SK-N-SH (cell line): ENCODE measurements at regions not wholly inside any gene's neighbourhood (a gene's known extent, or its start where the extent isn't known, plus 50 kb on each side); places are given as distances from the start of the nearest gene placed in this dataset.

Experiments used
- CTCF ChIA-PET: fragments of 300-600, 350-600 bp; formaldehyde crosslinking; extraction: SDS; loops from one replicate; lab custom pipeline; 2021; lab: Yijun Ruan, JAX
- POLR2A ChIA-PET: fragments of 350-600 bp; sonication (Branson Sonifier 250); formaldehyde crosslinking; extraction: SDS; loops from one replicate; lab custom pipeline; 2020; ENCODE audit warnings: antibody characterized with exemption, inconsistent platforms; lab: Yijun Ruan, JAX
- DNase-seq: peaks from one replicate; pipeline ENCODE4 v3.0.0; 2012
- H2AFZ ChIP-seq: fragments of 200-600 bp; sonication (generic); 2 replicates; pipeline ENCODE4 v1.8.1; 2016; ENCODE audit warnings: antibody characterized with exemption, mild to moderate bottlenecking, low read depth
- H3F3A ChIP-seq: fragments of 200-600 bp; sonication (generic); replicated peaks from 2 replicates; pipeline ENCODE3; 2016; ENCODE audit warnings: antibody characterized with exemption, mild to moderate bottlenecking; ENCODE audit not compliant: insufficient read depth
- H3K27ac ChIP-seq, 2 experiments: fragments of 200-500 bp in 1 of 2; fragments of 200-600 bp in 1 of 2; sonication (Bioruptor generic) in 1 of 2; sonication (generic), shearing (Covaris generic) in 1 of 2; 2 replicates each; pipeline versions ENCODE4 v1.5.1 to v1.6.1; 2014 to 2016; ENCODE audit warnings: low read depth in 2 of 2, inconsistent platforms in 1 of 2, low read length in 1 of 2, mild to moderate bottlenecking in 1 of 2, mixed read lengths in 1 of 2
- H3K27me3 ChIP-seq: fragments of 200-600 bp; sonication (generic), shearing (Covaris generic); 2 replicates; pipeline ENCODE4 v1.6.1; 2016; ENCODE audit warnings: mixed run types; ENCODE audit not compliant: insufficient read depth
- H3K36me3 ChIP-seq, 2 experiments: fragments of 200-500 bp in 1 of 2; fragments of 200-600 bp in 1 of 2; sonication (Bioruptor generic) in 1 of 2; sonication (generic) in 1 of 2; replicated peaks in 1 of 2; 2 replicates each; pipeline versions ENCODE3 to v1.5.1; 2014 to 2016; ENCODE audit warnings: low read length in 1 of 2, mild to moderate bottlenecking in 1 of 2; ENCODE audit not compliant: insufficient read depth in 2 of 2, control insufficient read depth in 1 of 2
- H3K4me1 ChIP-seq, 2 experiments: fragments of 200-500 bp in 1 of 2; fragments of 200-600 bp in 1 of 2; sonication (Bioruptor generic) in 1 of 2; sonication (generic), shearing (Covaris generic) in 1 of 2; 2 replicates each; pipeline versions ENCODE4 v1.5.1 to v1.6.1; 2014 to 2016; ENCODE audit warnings: low read depth in 1 of 2, low read length in 1 of 2, mixed run types in 1 of 2; ENCODE audit not compliant: insufficient read depth in 2 of 2, control insufficient read depth in 1 of 2
- H3K4me2 ChIP-seq: fragments of 200-600 bp; sonication (generic), shearing (Covaris generic); 2 replicates; pipeline ENCODE4 v1.6.1; 2017; ENCODE audit warnings: mixed run types
- H3K4me3 ChIP-seq, 2 experiments: fragments of 200-500 bp in 1 of 2; fragments of 200-600 bp in 1 of 2; sonication (Bioruptor generic) in 1 of 2; sonication (generic), shearing (Covaris generic) in 1 of 2; 2 replicates each; pipeline versions ENCODE4 v1.5.1 to v1.8.1; 2014 to 2016; ENCODE audit warnings: low read depth in 2 of 2, inconsistent platforms in 1 of 2, low read length in 1 of 2, mild to moderate bottlenecking in 1 of 2, mixed read lengths in 1 of 2, moderate library complexity in 1 of 2
- H3K79me2 ChIP-seq: fragments of 200-600 bp; sonication (generic); 2 replicates; pipeline ENCODE4 v1.8.1; 2017; ENCODE audit warnings: mild to moderate bottlenecking; ENCODE audit not compliant: insufficient read depth
- H3K9ac ChIP-seq: fragments of 200-600 bp; sonication (generic); 2 replicates; pipeline ENCODE4 v1.6.1; 2017; ENCODE audit warnings: mixed run types
- H3K9me2 ChIP-seq: fragments of 200-600 bp; sonication (generic); 2 replicates; pipeline ENCODE4 v1.6.1; 2017; ENCODE audit warnings: mixed run types
- H3K9me3 ChIP-seq: fragments of 200-600 bp; sonication (generic); 2 replicates; pipeline ENCODE4 v1.6.1; 2017; ENCODE audit warnings: mixed run types, mild to moderate bottlenecking, moderate library complexity
- H4K20me1 ChIP-seq: fragments of 200-600 bp; sonication (generic); 2 replicates; pipeline ENCODE4 v1.6.1; 2017; ENCODE audit warnings: mild to moderate bottlenecking, mixed run types; ENCODE audit not compliant: insufficient read depth
- CHD2 ChIP-seq: fragments of 150-350 bp; IDR thresholded peaks from 2 replicates; pipeline ENCODE4 v1.6.1; 2018; ENCODE audit warnings: low read length; ENCODE audit not compliant: partially characterized antibody
- EP300 ChIP-seq, 2 experiments: IDR thresholded peaks; 2 replicates each; pipeline versions ENCODE4 v1.4.0 to v1.6.1; 2012; ENCODE audit warnings: borderline replicate concordance in 1 of 2, low read depth in 1 of 2, low read length in 1 of 2
- EZH2phosphoT487 ChIP-seq: fragments of 200-600 bp; sonication (generic); IDR thresholded peaks from 2 replicates; pipeline ENCODE4 v1.6.1; 2017; ENCODE audit warnings: low read depth, mixed run types, mild to moderate bottlenecking, antibody characterized with exemption, moderate library complexity, borderline replicate concordance
- GATA2 ChIP-seq: sonication (generic); formaldehyde crosslinking; IDR thresholded peaks from 2 replicates; pipeline ENCODE4 v1.5.0; 2020; ENCODE audit warnings: mild to moderate bottlenecking, missing genetic modification reagents
- JUND ChIP-seq: IDR thresholded peaks from 2 replicates; pipeline ENCODE4 v1.4.0; 2012
- MEF2A ChIP-seq: IDR thresholded peaks from 2 replicates; pipeline ENCODE4 v1.4.0; 2012; ENCODE audit warnings: low read depth, borderline replicate concordance
- MXI1 ChIP-seq: IDR thresholded peaks from 2 replicates; pipeline ENCODE4 v1.6.1; 2012; ENCODE audit warnings: mild to moderate bottlenecking, low read depth, low read length, improper control_type of control experiment
- POLR2AphosphoS5 ChIP-seq: IDR thresholded peaks from 2 replicates; pipeline ENCODE4 v1.6.1; 2012; ENCODE audit warnings: low read depth, low read length
- RAD21 ChIP-seq: IDR thresholded peaks from 2 replicates; pipeline ENCODE4 v1.6.1; 2012; ENCODE audit warnings: mild to moderate bottlenecking, low read length
- SMC3 ChIP-seq: IDR thresholded peaks from 2 replicates; pipeline ENCODE4 v1.6.1; 2012; ENCODE audit warnings: low read depth, low read length, improper control_type of control experiment
- WGBS: methylation state at CpG from one replicate; pipeline ENCODE4 v1.1.6; 2017; ENCODE audit warnings: low lambda C conversion rate; 5-methylcytosine and 5-hydroxymethylcytosine counted together
- TF ChIP-seq, protein P1 (sequence below): IDR thresholded peaks from 2 replicates; pipeline ENCODE4; 2012
- TF ChIP-seq, protein P2 (sequence below): IDR thresholded peaks from 2 replicates; pipeline ENCODE4 v1.4.0; 2012; ENCODE audit warnings: low read depth, borderline replicate concordance

DNA sequence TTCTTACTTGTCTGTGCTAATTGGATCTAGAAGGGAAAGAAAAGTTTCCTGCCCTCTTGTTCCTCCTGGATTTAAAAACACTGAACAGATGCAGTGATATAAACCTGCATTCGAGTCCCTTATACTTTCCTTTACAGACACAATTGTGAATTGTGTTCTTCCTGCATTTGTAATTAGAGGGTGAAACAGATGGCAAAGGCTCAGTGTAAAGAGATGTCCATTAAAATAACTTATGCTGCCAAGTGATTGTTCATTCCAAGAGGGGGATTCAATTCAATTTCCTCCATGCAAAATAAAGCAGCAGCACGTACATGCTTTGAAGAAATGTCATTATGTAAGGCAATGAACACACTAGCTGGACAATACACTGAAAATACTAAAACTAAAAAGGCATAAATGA, 248.3 kb upstream of the LRIG3 start:
- H3K9ac ChIP-seq, result no peak overlapping the region
- no peaks in the 10 kb centered on the region for H3K36me3 ChIP-seq
- H3F3A ChIP-seq, result no peaks in the 10 kb centered on the region
- no peaks in the 10 kb centered on the region for H3K4me1 ChIP-seq
- no peaks in the 10 kb centered on the region for H3K9me2 ChIP-seq
- POLR2A ChIA-PET, result no interaction called here
- no peak for DNase-seq
- no peak for TF ChIP-seq MEF2A
- no peak for TF ChIP-seq MXI1
- TF ChIP-seq RAD21, result no peak
- TF ChIP-seq EZH2phosphoT487, result no peak
- TF ChIP-seq, protein P1, sequence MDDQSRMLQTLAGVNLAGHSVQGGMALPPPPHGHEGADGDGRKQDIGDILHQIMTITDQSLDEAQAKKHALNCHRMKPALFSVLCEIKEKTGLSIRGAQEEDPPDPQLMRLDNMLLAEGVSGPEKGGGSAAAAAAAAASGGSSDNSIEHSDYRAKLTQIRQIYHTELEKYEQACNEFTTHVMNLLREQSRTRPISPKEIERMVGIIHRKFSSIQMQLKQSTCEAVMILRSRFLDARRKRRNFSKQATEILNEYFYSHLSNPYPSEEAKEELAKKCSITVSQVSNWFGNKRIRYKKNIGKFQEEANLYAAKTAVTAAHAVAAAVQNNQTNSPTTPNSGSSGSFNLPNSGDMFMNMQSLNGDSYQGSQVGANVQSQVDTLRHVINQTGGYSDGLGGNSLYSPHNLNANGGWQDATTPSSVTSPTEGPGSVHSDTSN, result no peak
- no peak for TF ChIP-seq JUND
- TF ChIP-seq POLR2AphosphoS5, result no peak
- H4K20me1 ChIP-seq, result no peaks in the 10 kb centered on the region
- H3K27me3 ChIP-seq, result no peaks in the 10 kb centered on the region
- H3K79me2 ChIP-seq, result no peaks in the 10 kb centered on the region
- CTCF ChIA-PET, result interaction anchor here (1.2 to 1.6 kb wide), 3 partner anchors 10 to 628 kb away, joined by 4 to 6 read pairs (median 5); no protein-coding TSS in a partner anchor
- 6% methylated on average over 2 of the region's 2 CpGs for WGBS
- H3K27ac ChIP-seq, result no peak overlapping the region
- H3K9me3 ChIP-seq, result no peaks in the 10 kb centered on the region; the same call in 1 of the 2 replicates
- no peak overlapping the region for H3K4me2 ChIP-seq
- H2AFZ ChIP-seq, result no peak overlapping the region
- no peak overlapping the region for H3K4me3 ChIP-seq

DNA sequence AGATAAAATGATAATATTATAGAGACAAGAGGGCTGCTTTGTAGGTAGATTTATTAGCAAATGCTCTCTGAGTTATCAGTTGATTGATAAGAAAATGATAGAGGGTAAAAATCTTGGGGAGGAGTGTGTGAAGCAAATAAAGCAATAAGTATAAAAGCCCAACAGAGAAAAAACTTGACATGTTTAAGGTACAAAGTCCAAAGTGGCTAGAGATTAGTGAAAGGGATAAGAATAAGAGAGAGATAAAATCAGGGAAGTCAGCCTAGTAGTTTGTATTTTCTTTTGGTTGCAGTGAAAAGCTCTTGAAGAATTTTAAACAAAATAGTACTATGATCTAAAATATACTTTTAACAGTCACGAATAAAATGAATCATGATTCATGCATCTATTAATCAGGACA, 246.2 kb upstream of the LRIG3 start:
- CTCF ChIA-PET, result interaction anchor here (1.9 kb wide), 1 partner anchor 819 kb away, joined by 4 read pairs; no protein-coding TSS in a partner anchor
- no peaks in the 10 kb centered on the region for H3K4me1 ChIP-seq
- no peaks in the 10 kb centered on the region for H3K9me2 ChIP-seq

More for the DNA sequence above, 246.2 kb upstream of the LRIG3 start:
- Histone ChIP-seq H4K20me1 (no peaks in the 10 kb centered on the region), H3K27me3 (no peaks in the 10 kb centered on the region), H3F3A (no peaks in the 10 kb centered on the region), H3K36me3 (no peaks in the 10 kb centered on the region), H3K27ac (no peak overlapping the region), H3K4me2 (no peak overlapping the region), H3K9me3 (no peaks in the 10 kb centered on the region; the same call in 1 of the 2 replicates), H2AFZ (no peak overlapping the region), H3K79me2 (no peaks in the 10 kb centered on the region), H3K9ac (no peak overlapping the region), H3K4me3 (no peak overlapping the region)
- POLR2A ChIA-PET, result no interaction called here
- no peak for TF ChIP-seq EP300 (IDR thresholded peaks at IDR 0.05; ENCODE audit: borderline replicate concordance in 1 of 2, low read depth in 1 of 2, low read length in 1 of 2)
- TF ChIP-seq, protein P2, sequence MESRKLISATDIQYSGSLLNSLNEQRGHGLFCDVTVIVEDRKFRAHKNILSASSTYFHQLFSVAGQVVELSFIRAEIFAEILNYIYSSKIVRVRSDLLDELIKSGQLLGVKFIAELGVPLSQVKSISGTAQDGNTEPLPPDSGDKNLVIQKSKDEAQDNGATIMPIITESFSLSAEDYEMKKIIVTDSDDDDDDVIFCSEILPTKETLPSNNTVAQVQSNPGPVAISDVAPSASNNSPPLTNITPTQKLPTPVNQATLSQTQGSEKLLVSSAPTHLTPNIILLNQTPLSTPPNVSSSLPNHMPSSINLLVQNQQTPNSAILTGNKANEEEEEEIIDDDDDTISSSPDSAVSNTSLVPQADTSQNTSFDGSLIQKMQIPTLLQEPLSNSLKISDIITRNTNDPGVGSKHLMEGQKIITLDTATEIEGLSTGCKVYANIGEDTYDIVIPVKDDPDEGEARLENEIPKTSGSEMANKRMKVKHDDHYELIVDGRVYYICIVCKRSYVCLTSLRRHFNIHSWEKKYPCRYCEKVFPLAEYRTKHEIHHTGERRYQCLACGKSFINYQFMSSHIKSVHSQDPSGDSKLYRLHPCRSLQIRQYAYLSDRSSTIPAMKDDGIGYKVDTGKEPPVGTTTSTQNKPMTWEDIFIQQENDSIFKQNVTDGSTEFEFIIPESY, result no peak
- no peak for TF ChIP-seq GATA2 (CRISPR knock-in tag)
- no peak for TF ChIP-seq SMC3
- TF ChIP-seq CHD2, result no peak
- WGBS, result 3% methylated on average over 1 of the region's 1 CpG
- DNase-seq, result no peak
